ENCODE measurements at regions not wholly inside any gene's neighbourhood (a gene's known extent, or its start where the extent isn't known, plus 50 kb on each side); places are given as distances from the start of the nearest gene placed in this dataset.

DNA sequence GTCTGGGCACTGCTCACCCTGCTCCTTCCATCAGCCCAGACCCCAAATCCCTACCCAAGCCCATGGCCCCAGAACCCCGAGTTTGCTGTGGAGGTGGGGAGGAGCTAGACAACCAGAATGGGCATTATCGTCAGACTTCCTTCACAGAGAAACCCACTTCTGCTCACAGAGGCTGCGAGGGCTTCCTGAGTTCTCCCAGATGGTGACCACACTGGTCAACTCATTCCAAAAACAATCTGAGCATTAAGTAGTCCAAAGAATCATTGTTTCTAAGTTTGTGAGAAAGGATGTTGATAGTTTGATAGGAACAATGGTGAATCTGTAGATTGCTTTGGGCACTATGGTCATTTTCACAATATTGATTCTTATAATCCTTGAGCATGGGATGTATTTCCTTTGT, 60.2 kb downstream of the LRRC30 start (continued):
- TF ChIP-seq, protein P1, sequence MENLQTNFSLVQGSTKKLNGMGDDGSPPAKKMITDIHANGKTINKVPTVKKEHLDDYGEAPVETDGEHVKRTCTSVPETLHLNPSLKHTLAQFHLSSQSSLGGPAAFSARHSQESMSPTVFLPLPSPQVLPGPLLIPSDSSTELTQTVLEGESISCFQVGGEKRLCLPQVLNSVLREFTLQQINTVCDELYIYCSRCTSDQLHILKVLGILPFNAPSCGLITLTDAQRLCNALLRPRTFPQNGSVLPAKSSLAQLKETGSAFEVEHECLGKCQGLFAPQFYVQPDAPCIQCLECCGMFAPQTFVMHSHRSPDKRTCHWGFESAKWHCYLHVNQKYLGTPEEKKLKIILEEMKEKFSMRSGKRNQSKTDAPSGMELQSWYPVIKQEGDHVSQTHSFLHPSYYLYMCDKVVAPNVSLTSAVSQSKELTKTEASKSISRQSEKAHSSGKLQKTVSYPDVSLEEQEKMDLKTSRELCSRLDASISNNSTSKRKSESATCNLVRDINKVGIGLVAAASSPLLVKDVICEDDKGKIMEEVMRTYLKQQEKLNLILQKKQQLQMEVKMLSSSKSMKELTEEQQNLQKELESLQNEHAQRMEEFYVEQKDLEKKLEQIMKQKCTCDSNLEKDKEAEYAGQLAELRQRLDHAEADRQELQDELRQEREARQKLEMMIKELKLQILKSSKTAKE (CRISPR knock-in tag; IDR thresholded peaks at IDR 0.05; ENCODE audit: borderline replicate concordance) = no peak
- TF ChIP-seq TGIF2 (CRISPR knock-in tag; IDR thresholded peaks at IDR 0.05) (no peak), KLF15 (CRISPR knock-in tag; IDR thresholded peaks at IDR 0.05; ENCODE audit: borderline replicate concordance) (no peak), SNAI1 (CRISPR knock-in tag; IDR thresholded peaks at IDR 0.05; ENCODE audit: borderline replicate concordance) (no peak), ZNF234 (CRISPR knock-in tag; conservative IDR thresholded peaks at IDR 0.05) (no peak)

DNA sequence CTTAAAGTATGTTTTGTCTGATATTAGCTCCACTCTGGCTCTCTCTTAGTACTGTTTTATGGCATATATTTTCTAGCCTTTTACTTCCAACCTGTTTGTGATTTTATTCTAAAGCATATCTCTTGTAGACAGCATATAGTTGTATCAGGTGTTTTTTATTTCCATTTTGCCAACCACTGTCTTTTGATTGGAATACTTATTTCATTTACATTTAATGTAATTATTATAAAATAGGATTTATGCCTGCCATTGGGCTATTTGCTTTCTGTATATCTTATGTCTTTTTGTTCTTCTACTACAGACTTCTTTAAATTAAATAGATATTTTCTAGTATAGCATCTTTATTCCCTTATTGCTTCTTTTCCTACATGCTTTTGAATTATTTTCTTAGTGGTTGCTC, 67.3 kb downstream of the LRRC30 start:
- BruUV-seq (replicated peaks) = no TSS peak
- DNase-seq (ENCODE audit: low spot score) (no peak), FAIRE-seq (no peak), ATAC-seq (no peak)
- H3K4me1 ChIP-seq (ENCODE audit: insufficient read depth, low read length) = peaks cover 7% of the 10 kb centered on the region; the same call in 1 of the 2 replicates
- no peak overlapping the region for H3K27ac ChIP-seq (ENCODE audit: extremely low read length, insufficient read depth, low read length)
- TF ChIP-seq ZNF850 (CRISPR knock-in tag; conservative IDR thresholded peaks at IDR 0.05) (no peak), ZNF720 (CRISPR knock-in tag; IDR thresholded peaks at IDR 0.05) (no peak), NFIB (CRISPR knock-in tag; IDR thresholded peaks at IDR 0.05; ENCODE audit: borderline replicate concordance) (no peak), ESRRA (CRISPR knock-in tag; IDR thresholded peaks at IDR 0.05; ENCODE audit: low read depth) (no peak), SNAPC2 (CRISPR knock-in tag; IDR thresholded peaks at IDR 0.05) (no peak), ZMYM4 (CRISPR knock-in tag; IDR thresholded peaks at IDR 0.05) (no peak)
- TF ChIP-seq, protein P2, sequence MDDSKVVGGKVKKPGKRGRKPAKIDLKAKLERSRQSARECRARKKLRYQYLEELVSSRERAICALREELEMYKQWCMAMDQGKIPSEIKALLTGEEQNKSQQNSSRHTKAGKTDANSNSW (CRISPR knock-in tag; IDR thresholded peaks at IDR 0.05; ENCODE audit: borderline replicate concordance) = no peak
- in situ Hi-C loops (cut with HindIII; ENCODE audit: extremely low pct_ligation_motif_present, low pct_unique_long_range_greater_than_20kb) (no loop called here), intact Hi-C loops (cut with micrococcal nuclease; ENCODE audit: unreplicated experiment) (no loop called here)
- no peak overlapping the region for H3K9ac ChIP-seq (ENCODE audit: insufficient read depth, low read depth, low read length)
- no peaks in the 10 kb centered on the region for H3K36me3 ChIP-seq (replicated peaks in 1 of 2; ENCODE audit: control insufficient read depth in 1 of 2, insufficient read depth in 2 of 2, low read length in 2 of 2)
- H3K4me3 ChIP-seq (replicated peaks in 1 of 3; ENCODE audit: insufficient read depth in 1 of 3, low read depth in 2 of 3, low read length in 3 of 3) = no peak overlapping the region
- no peaks in the 10 kb centered on the region for H3K79me2 ChIP-seq (ENCODE audit: insufficient read depth, low read length)
- H3K4me2 ChIP-seq (ENCODE audit: low read depth, low read length) = no peak overlapping the region
- ChIA-PET CTCF (ENCODE audit: low intra/inter-chr PET ratio, low total read pairs) (no interaction called here), POLR2A (no interaction called here)
- H3K27me3 ChIP-seq (ENCODE audit: control insufficient read depth in 1 of 2, insufficient read depth in 2 of 2, low read length in 2 of 2) = no peaks in the 10 kb centered on the region; a peak in 1 of 5 replicates
- peaks cover 6% of the 10 kb centered on the region; the same call in 1 of the 2 replicates for H3K9me3 ChIP-seq (ENCODE audit: low read length)
- no peak overlapping the region for H2AFZ ChIP-seq (ENCODE audit: low read length)
- H4K20me1 ChIP-seq (ENCODE audit: insufficient read depth, low read length) = no peaks in the 10 kb centered on the region
